Loucy (cell line): ENCODE measurements at regions not wholly inside any gene's neighbourhood (a gene's known extent, or its start where the extent isn't known, plus 50 kb on each side); places are given as distances from the start of the nearest gene placed in this dataset.

Experiments
- H2AFZ ChIP-seq: fragments of 200-600 bp; sonication (generic); 2 replicates; pipeline ENCODE4 v1.6.0; 2016; ENCODE audit warnings: antibody characterized with exemption, mild to moderate bottlenecking, low read length, moderate library complexity
- H3F3A ChIP-seq: fragments of 200-600 bp; 2 replicates; pipeline ENCODE4 v1.6.0; 2016; ENCODE audit warnings: antibody characterized with exemption, low read depth, mild to moderate bottlenecking
- H3K27me3 ChIP-seq: fragments of 200-600 bp; sonication (generic); 2 replicates; pipeline ENCODE4 v1.6.1; 2014; ENCODE audit warnings: low read length, mild to moderate bottlenecking; ENCODE audit not compliant: insufficient read depth, poor library complexity, severe bottlenecking
- H3K36me3 ChIP-seq: fragments of 200-600 bp; sonication (generic); 2 replicates; pipeline ENCODE4 v1.6.1; 2016; ENCODE audit warnings: low read length; ENCODE audit not compliant: insufficient read depth
- H3K4me1 ChIP-seq: fragments of 200-600 bp; sonication (generic); 2 replicates; pipeline ENCODE4 v1.5.1; 2014; ENCODE audit warnings: low read length, mild to moderate bottlenecking; ENCODE audit not compliant: insufficient read depth, poor library complexity, severe bottlenecking
- H3K4me2 ChIP-seq: fragments of 200-600 bp; sonication (generic); 2 replicates; pipeline ENCODE4 v1.6.0; 2014; ENCODE audit warnings: antibody characterized with exemption, low read length, low read depth, mild to moderate bottlenecking; ENCODE audit not compliant: poor library complexity, severe bottlenecking
- H3K4me3 ChIP-seq: fragments of 200-600 bp; sonication (generic); 2 replicates; pipeline ENCODE4 v1.5.1; 2014; ENCODE audit warnings: low read length, mild to moderate bottlenecking, mixed read lengths; ENCODE audit not compliant: poor library complexity, severe bottlenecking
- H3K79me2 ChIP-seq: fragments of 200-600 bp; sonication (generic); 2 replicates; pipeline ENCODE4 v1.6.1; 2014; ENCODE audit warnings: low read length; ENCODE audit not compliant: insufficient read depth
- H3K9ac ChIP-seq: fragments of 200-600 bp; sonication (generic); 2 replicates; pipeline ENCODE4 v1.6.0; 2014; ENCODE audit warnings: mild to moderate bottlenecking, low read depth, low read length, moderate library complexity; ENCODE audit not compliant: poor library complexity, severe bottlenecking
- H3K9me2 ChIP-seq: fragments of 200-600 bp; sonication (generic); replicated peaks from 2 replicates; pipeline ENCODE4 v1.6.1; 2016; ENCODE audit warnings: low read depth, low read length, mixed read lengths
- H3K9me3 ChIP-seq: fragments of 200-600 bp; sonication (generic); 2 replicates; pipeline ENCODE4 v1.6.1; 2014; ENCODE audit warnings: mild to moderate bottlenecking, antibody characterized with exemption, low read length, low read depth; ENCODE audit not compliant: insufficient read depth
- H4K20me1 ChIP-seq: fragments of 200-600 bp; sonication (generic); 2 replicates; pipeline ENCODE4 v1.6.0; 2014; ENCODE audit warnings: antibody characterized with exemption, low read length, mild to moderate bottlenecking; ENCODE audit not compliant: insufficient read depth, poor library complexity, severe bottlenecking
- CTCF ChIP-seq: fragments of 200-600 bp; sonication (generic); conservative IDR thresholded peaks from 2 replicates; pipeline ENCODE4 v1.5.1; 2014; ENCODE audit warnings: mild to moderate bottlenecking, antibody characterized with exemption, low read length
- EZH2phosphoT487 ChIP-seq: fragments of 200-600 bp; IDR thresholded peaks from 2 replicates; pipeline ENCODE4 v1.6.1; 2018; ENCODE audit warnings: antibody characterized with exemption, mild to moderate bottlenecking, moderate library complexity, borderline replicate concordance

GRCh38 chr6:87827346-87827745, 125.3 kb upstream of the AKIRIN2 start:
- Histone ChIP-seq H3K4me1 (peaks cover 7% of the 10 kb centered on the region), H3K9me2 (no peaks in the 10 kb centered on the region), H3K9me3 (no peaks in the 10 kb centered on the region), H3F3A (no peaks in the 10 kb centered on the region), H3K36me3 (no peaks in the 10 kb centered on the region), H4K20me1 (no peaks in the 10 kb centered on the region), H3K79me2 (no peaks in the 10 kb centered on the region), H2AFZ (no peak overlapping the region), H3K27me3 (no peaks in the 10 kb centered on the region), H3K4me2 (no peak overlapping the region), H3K4me3 (no peak overlapping the region), H3K9ac (no peak overlapping the region)
- TF ChIP-seq CTCF: no peak
- TF ChIP-seq EZH2phosphoT487: no peak

- TF ChIP-seq CTCF: no peak
- Histone ChIP-seq H3K9me3 (no peaks in the 10 kb centered on the region), H3K4me1 (no peaks in the 10 kb centered on the region), H3K36me3 (no peaks in the 10 kb centered on the region), H3K79me2 (no peaks in the 10 kb centered on the region), H3K4me2 (no peak overlapping the region), H4K20me1 (no peaks in the 10 kb centered on the region), H2AFZ (no peak overlapping the region), H3F3A (no peaks in the 10 kb centered on the region), H3K4me3 (no peak overlapping the region), H3K27me3 (no peaks in the 10 kb centered on the region), H3K9me2 (no peaks in the 10 kb centered on the region), H3K9ac (no peak overlapping the region)
Observed at GRCh38 chr6:87826424-87826823, 124.4 kb upstream of the AKIRIN2 start.

- no peaks in the 10 kb centered on the region for H3K9me3 ChIP-seq
- no peaks in the 10 kb centered on the region for H3K79me2 ChIP-seq
- no peak for TF ChIP-seq CTCF
- TF ChIP-seq EZH2phosphoT487: no peak
- no peak overlapping the region for H3K4me3 ChIP-seq
- no peak overlapping the region for H3K4me2 ChIP-seq
- no peaks in the 10 kb centered on the region for H4K20me1 ChIP-seq
- H3K27me3 ChIP-seq: no peaks in the 10 kb centered on the region
- H3F3A ChIP-seq: no peaks in the 10 kb centered on the region
- no peaks in the 10 kb centered on the region for H3K36me3 ChIP-seq
- H3K4me1 ChIP-seq: no peaks in the 10 kb centered on the region
- no peak overlapping the region for H3K9ac ChIP-seq
- no peaks in the 10 kb centered on the region for H3K9me2 ChIP-seq
- no peak overlapping the region for H2AFZ ChIP-seq
Observed at GRCh38 chr6:87825821-87826221, 123.8 kb upstream of the AKIRIN2 start.
